ENCODE measurements at regions not wholly inside any gene's neighbourhood (a gene's known extent, or its start where the extent isn't known, plus 50 kb on each side); places are given as distances from the start of the nearest gene placed in this dataset.
A peak's percentile ranks its signal among the peaks of the same experiment; 100 is the strongest.

- peak; percentile 94 for FAIRE-seq
- no peaks in the 10 kb centered on the region for H3K79me2 ChIP-seq (ENCODE audit: control insufficient read depth, insufficient read depth, low read length)
- peaks cover 1% of the 10 kb centered on the region for H3K9me3 ChIP-seq (ENCODE audit: control insufficient read depth, low read depth, low read length)
- H3K27ac ChIP-seq (ENCODE audit: control insufficient read depth, insufficient read depth, low read length), result peak overlapping the region; percentile 81
- H3K4me2 ChIP-seq (ENCODE audit: control insufficient read depth, extremely low read depth, insufficient read depth, low read depth, low read length), result peak overlapping the region; percentile 24
- no peaks in the 10 kb centered on the region for H3K27me3 ChIP-seq (ENCODE audit: control insufficient read depth, extremely low read depth, insufficient read depth, low read length)
- TF ChIP-seq EZH2 (IDR thresholded peaks at IDR 0.05; ENCODE audit: low read length), result no peak
- TF ChIP-seq, protein P1, sequence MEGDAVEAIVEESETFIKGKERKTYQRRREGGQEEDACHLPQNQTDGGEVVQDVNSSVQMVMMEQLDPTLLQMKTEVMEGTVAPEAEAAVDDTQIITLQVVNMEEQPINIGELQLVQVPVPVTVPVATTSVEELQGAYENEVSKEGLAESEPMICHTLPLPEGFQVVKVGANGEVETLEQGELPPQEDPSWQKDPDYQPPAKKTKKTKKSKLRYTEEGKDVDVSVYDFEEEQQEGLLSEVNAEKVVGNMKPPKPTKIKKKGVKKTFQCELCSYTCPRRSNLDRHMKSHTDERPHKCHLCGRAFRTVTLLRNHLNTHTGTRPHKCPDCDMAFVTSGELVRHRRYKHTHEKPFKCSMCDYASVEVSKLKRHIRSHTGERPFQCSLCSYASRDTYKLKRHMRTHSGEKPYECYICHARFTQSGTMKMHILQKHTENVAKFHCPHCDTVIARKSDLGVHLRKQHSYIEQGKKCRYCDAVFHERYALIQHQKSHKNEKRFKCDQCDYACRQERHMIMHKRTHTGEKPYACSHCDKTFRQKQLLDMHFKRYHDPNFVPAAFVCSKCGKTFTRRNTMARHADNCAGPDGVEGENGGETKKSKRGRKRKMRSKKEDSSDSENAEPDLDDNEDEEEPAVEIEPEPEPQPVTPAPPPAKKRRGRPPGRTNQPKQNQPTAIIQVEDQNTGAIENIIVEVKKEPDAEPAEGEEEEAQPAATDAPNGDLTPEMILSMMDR (optimal IDR thresholded peaks at IDR 0.05 in 1 of 3, IDR thresholded peaks at IDR 0.05 in 1 of 3, conservative IDR thresholded peaks at IDR 0.05 in 1 of 3; ENCODE audit: extremely low read depth in 1 of 3, insufficient read depth in 2 of 3, low read length in 3 of 3), result no peak
- no peak overlapping the region for H2AFZ ChIP-seq (ENCODE audit: control insufficient read depth, low read length)
- peaks cover 38% of the 10 kb centered on the region for H3K4me1 ChIP-seq (ENCODE audit: control insufficient read depth, extremely low read depth, insufficient read depth, low read length)
- H3K9me1 ChIP-seq (ENCODE audit: control insufficient read depth, extremely low read depth, insufficient read depth, low read length), result no peaks in the 10 kb centered on the region
- dilution Hi-C loops (cut with MboI; ENCODE audit: extremely low pct_ligation_motif_present, low sequenced_read_pairs), result no loop called here
- H3K4me3 ChIP-seq (ENCODE audit: control insufficient read depth in 2 of 3, extremely low read depth in 1 of 3, insufficient read depth in 2 of 3, low read depth in 1 of 3, low read length in 3 of 3), result no peak overlapping the region
- peak; percentile 95 for DNase-seq (ENCODE audit: low read depth, low spot score)
- H3K9ac ChIP-seq (ENCODE audit: control insufficient read depth, extremely low read depth, insufficient read depth, low read length), result no peak overlapping the region
- H3K36me3 ChIP-seq (ENCODE audit: control insufficient read depth in 2 of 2, extremely low read depth in 1 of 2, insufficient read depth in 2 of 2, low read length in 2 of 2), result no peaks in the 10 kb centered on the region
- H4K20me1 ChIP-seq (ENCODE audit: control insufficient read depth, extremely low read depth, insufficient read depth, low read length), result no peaks in the 10 kb centered on the region
These were observed 103.7 kb upstream of the TGFBR2 start for GRCh38 chr3:30502742-30503073.

DNA sequence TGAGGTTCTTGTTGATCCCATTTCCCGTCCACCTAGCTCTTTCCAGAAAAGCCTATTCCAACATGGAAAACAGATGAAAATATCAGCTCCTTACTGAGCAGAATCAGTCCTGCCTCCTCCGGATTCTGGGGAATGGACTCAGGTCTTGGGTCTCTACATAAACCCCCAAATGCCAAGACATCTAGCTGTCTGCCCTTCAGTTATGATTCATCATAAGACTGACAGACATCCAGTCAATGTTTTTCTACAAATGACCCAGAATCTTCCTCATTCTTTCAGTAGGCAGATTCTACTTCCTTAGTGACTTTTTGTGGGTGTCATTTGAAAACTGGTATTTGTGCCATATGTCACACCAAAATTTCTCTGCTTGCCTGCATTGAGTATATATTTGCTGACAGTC is 103.0 kb upstream of the TGFBR2 start:
- dilution Hi-C loops (cut with MboI; ENCODE audit: extremely low pct_ligation_motif_present, low sequenced_read_pairs), result no loop called here
- TF ChIP-seq, protein P1 (optimal IDR thresholded peaks at IDR 0.05 in 1 of 3, IDR thresholded peaks at IDR 0.05 in 1 of 3, conservative IDR thresholded peaks at IDR 0.05 in 1 of 3; ENCODE audit: extremely low read depth in 1 of 3, insufficient read depth in 2 of 3, low read length in 3 of 3), result no peak
- no peak for TF ChIP-seq EZH2 (IDR thresholded peaks at IDR 0.05; ENCODE audit: low read length)
- H3K79me2 ChIP-seq (ENCODE audit: control insufficient read depth, insufficient read depth, low read length), result no peaks in the 10 kb centered on the region
- H3K27me3 ChIP-seq (ENCODE audit: control insufficient read depth, extremely low read depth, insufficient read depth, low read length), result no peaks in the 10 kb centered on the region
- H2AFZ ChIP-seq (ENCODE audit: control insufficient read depth, low read length), result no peak overlapping the region
- DNase-seq (ENCODE audit: low read depth, low spot score) (no peak), FAIRE-seq (peak; percentile 68)
- H4K20me1 ChIP-seq (ENCODE audit: control insufficient read depth, extremely low read depth, insufficient read depth, low read length), result no peaks in the 10 kb centered on the region
- H3K4me1 ChIP-seq (ENCODE audit: control insufficient read depth, extremely low read depth, insufficient read depth, low read length), result peaks cover 38% of the 10 kb centered on the region
- H3K9me3 ChIP-seq (ENCODE audit: control insufficient read depth, low read depth, low read length), result peaks cover 1% of the 10 kb centered on the region
- H3K4me2 ChIP-seq (ENCODE audit: control insufficient read depth, extremely low read depth, insufficient read depth, low read depth, low read length), result no peak overlapping the region
- H3K27ac ChIP-seq (ENCODE audit: control insufficient read depth, insufficient read depth, low read length), result peak overlapping the region; percentile 50
- H3K9ac ChIP-seq (ENCODE audit: control insufficient read depth, extremely low read depth, insufficient read depth, low read length), result no peak overlapping the region
- H3K36me3 ChIP-seq (ENCODE audit: control insufficient read depth in 2 of 2, extremely low read depth in 1 of 2, insufficient read depth in 2 of 2, low read length in 2 of 2), result no peaks in the 10 kb centered on the region
- no peak overlapping the region for H3K4me3 ChIP-seq (ENCODE audit: control insufficient read depth in 2 of 3, extremely low read depth in 1 of 3, insufficient read depth in 2 of 3, low read depth in 1 of 3, low read length in 3 of 3)
- H3K9me1 ChIP-seq (ENCODE audit: control insufficient read depth, extremely low read depth, insufficient read depth, low read length), result no peaks in the 10 kb centered on the region
